IPS-18a (cell line): ENCODE measurements at regions not wholly inside any gene's neighbourhood (a gene's known extent, or its start where the extent isn't known, plus 50 kb on each side); places are given as distances from the start of the nearest gene placed in this dataset.

Experiments
- H3K27ac ChIP-seq: one replicate; pipeline ENCODE4 v1.5.1; 2013; ENCODE audit warnings: low read length
- H3K27me3 ChIP-seq: one replicate; pipeline ENCODE4 v1.6.1; 2013; ENCODE audit warnings: mild to moderate bottlenecking, low read length; ENCODE audit not compliant: control insufficient read depth, insufficient read depth
- H3K36me3 ChIP-seq: one replicate; pipeline ENCODE4 v1.6.1; 2013; ENCODE audit warnings: low read depth, low read length; ENCODE audit not compliant: control insufficient read depth
- H3K4me1 ChIP-seq: one replicate; pipeline ENCODE4 v1.6.1; 2013; ENCODE audit warnings: low read depth, low read length; ENCODE audit not compliant: control insufficient read depth
- H3K4me3 ChIP-seq: one replicate; pipeline ENCODE4 v1.5.1; 2013; ENCODE audit warnings: low read length
- H3K9ac ChIP-seq: one replicate; pipeline ENCODE4 v1.6.1; 2013; ENCODE audit warnings: mild to moderate bottlenecking, low read length, moderate library complexity
- H3K9me3 ChIP-seq: one replicate; pipeline ENCODE4 v1.6.1; 2013; ENCODE audit warnings: low read depth, low read length; ENCODE audit not compliant: control insufficient read depth

- Histone ChIP-seq H3K27me3 (no peaks in the 10 kb centered on the region), H3K4me1 (peaks cover 7% of the 10 kb centered on the region), H3K9me3 (no peaks in the 10 kb centered on the region), H3K4me3 (no peak overlapping the region), H3K9ac (no peak overlapping the region), H3K36me3 (no peaks in the 10 kb centered on the region), H3K27ac (no peak overlapping the region)
Observed at GRCh38 chr1:232517204-232517603, 112.7 kb downstream of the SIPA1L2 start.

GRCh38 chr1:232515706-232516105, 114.2 kb downstream of the SIPA1L2 start:
- Histone ChIP-seq H3K36me3 (no peaks in the 10 kb centered on the region), H3K9me3 (no peaks in the 10 kb centered on the region), H3K27ac (no peak overlapping the region), H3K4me3 (no peak overlapping the region), H3K9ac (no peak overlapping the region), H3K4me1 (peaks cover 7% of the 10 kb centered on the region), H3K27me3 (no peaks in the 10 kb centered on the region)

DNA sequence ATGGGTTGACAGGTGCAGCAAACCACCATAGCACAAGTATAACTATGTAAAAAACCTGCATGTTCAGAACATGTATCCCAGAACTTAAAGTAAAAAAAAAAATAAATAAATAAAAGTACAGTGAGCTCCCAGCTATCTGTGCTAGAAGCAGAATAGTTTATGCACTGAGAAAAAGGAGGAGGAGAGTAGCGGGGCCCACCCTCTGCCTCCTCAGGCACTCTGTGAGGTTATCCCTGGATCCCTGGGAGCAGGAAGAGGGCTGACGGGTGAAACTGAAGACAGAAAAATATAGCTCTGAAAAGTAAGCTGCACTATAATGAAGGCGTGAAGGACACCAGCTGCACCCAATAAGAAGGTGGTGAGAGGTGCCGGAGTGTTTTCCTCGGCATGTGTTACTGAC, 117.2 kb downstream of the SIPA1L2 start:
- no peak overlapping the region for H3K9ac ChIP-seq
- no peaks in the 10 kb centered on the region for H3K9me3 ChIP-seq
- no peak overlapping the region for H3K27ac ChIP-seq
- peaks cover 10% of the 10 kb centered on the region for H3K4me1 ChIP-seq
- H3K27me3 ChIP-seq: no peaks in the 10 kb centered on the region
- no peak overlapping the region for H3K4me3 ChIP-seq
- H3K36me3 ChIP-seq: no peaks in the 10 kb centered on the region

- Histone ChIP-seq H3K4me1 (peaks cover 8% of the 10 kb centered on the region), H3K27me3 (no peaks in the 10 kb centered on the region), H3K27ac (no peak overlapping the region), H3K9me3 (no peaks in the 10 kb centered on the region), H3K9ac (no peak overlapping the region), H3K36me3 (no peaks in the 10 kb centered on the region), H3K4me3 (no peak overlapping the region)
Observed at GRCh38 chr1:232511172-232511571, 118.8 kb downstream of the SIPA1L2 start.

DNA sequence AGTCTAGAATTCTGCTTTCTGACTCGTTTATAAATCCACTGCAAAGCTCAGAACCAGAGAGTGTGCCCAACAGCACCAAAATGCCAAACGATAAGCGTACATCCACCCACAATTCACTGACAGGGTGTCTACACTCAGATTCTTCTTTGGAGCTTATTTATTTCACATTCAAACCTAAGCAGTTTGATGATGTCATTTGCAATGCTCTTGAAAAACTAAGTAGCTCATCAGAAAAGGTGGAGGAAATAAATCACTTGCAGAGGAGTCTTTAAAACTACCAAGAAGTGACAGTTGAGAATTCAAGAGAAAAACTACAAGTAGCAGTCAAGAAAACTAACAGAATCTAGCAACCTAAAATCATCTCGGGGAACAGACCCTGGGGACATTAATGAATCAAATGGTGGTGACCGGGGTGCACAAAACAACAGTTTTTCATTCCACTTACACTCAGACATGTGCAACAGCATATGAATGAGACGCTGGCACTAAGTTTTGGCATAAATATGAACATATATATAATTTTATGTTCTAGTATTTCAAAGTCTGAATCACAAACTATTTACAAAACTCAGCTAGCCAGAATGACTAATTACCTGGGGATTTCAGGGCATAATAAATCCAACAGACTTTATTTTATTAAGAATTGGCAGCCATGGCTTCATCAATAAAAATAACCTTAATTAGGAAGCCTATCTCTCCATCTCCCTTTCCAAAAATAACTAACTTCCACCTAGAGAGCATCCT, 119.4 kb downstream of the SIPA1L2 start:
- Histone ChIP-seq H3K4me3 (no peak overlapping the region), H3K9ac (no peak overlapping the region), H3K27ac (no peak overlapping the region), H3K36me3 (no peaks in the 10 kb centered on the region), H3K9me3 (no peaks in the 10 kb centered on the region), H3K27me3 (no peaks in the 10 kb centered on the region), H3K4me1 (peaks cover 12% of the 10 kb centered on the region)

- Histone ChIP-seq H3K9ac (no peak overlapping the region), H3K27me3 (no peaks in the 10 kb centered on the region), H3K27ac (no peak overlapping the region), H3K36me3 (no peaks in the 10 kb centered on the region), H3K4me1 (peaks cover 12% of the 10 kb centered on the region), H3K9me3 (no peaks in the 10 kb centered on the region), H3K4me3 (no peak overlapping the region)
Observed at GRCh38 chr1:232509570-232509969, 120.4 kb downstream of the SIPA1L2 start.

GRCh38 chr1:232508130-232508701, 121.7 kb downstream of the SIPA1L2 start:
- Histone ChIP-seq H3K27ac (no peak overlapping the region), H3K9me3 (no peaks in the 10 kb centered on the region), H3K36me3 (no peaks in the 10 kb centered on the region), H3K4me3 (no peak overlapping the region), H3K4me1 (peaks cover 12% of the 10 kb centered on the region), H3K9ac (no peak overlapping the region), H3K27me3 (no peaks in the 10 kb centered on the region)

DNA sequence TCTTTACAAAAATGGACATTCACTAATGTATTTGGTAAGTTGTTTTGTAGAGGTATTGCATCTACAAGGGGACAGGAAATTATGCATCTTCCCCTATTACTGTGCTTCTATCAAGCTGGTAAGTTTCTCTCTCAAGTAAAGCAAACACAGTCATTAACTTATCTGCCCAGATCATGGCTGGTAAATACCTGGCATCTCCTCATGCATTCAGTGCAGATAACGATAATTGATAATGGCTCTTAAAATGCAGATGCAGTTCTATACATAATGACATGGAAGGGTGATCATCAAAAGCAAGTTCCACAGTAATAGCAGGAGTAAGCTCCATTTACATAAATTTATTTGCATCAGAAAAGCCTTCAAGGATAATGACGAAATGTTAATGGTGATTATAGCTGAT, 122.4 kb downstream of the SIPA1L2 start:
- Histone ChIP-seq H3K4me1 (peaks cover 15% of the 10 kb centered on the region), H3K36me3 (no peaks in the 10 kb centered on the region), H3K4me3 (no peak overlapping the region), H3K27ac (no peak overlapping the region), H3K9me3 (no peaks in the 10 kb centered on the region), H3K9ac (no peak overlapping the region), H3K27me3 (no peaks in the 10 kb centered on the region)

DNA sequence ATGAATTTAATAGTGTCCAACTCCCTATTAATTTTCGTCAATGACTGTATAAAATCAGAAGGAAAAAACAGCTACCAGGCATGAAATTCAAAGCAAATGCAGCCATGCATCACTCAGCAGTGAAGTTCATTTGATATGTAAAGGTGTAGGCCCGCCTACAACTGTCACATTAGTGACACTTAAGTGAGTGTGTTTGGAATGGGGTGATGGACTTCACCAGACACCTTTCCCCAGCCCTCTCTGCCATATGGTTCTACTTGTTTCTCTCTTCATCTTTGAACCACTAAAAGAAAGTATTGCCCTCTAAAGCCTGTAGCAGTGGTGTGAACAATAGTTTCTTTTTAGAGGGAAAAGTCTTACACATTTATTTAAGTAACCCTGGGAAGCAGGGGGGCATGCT, 124.0 kb downstream of the SIPA1L2 start:
- H3K9ac ChIP-seq: no peak overlapping the region
- H3K4me1 ChIP-seq: peaks cover 17% of the 10 kb centered on the region
- H3K4me3 ChIP-seq: no peak overlapping the region
- no peaks in the 10 kb centered on the region for H3K36me3 ChIP-seq
- no peaks in the 10 kb centered on the region for H3K27me3 ChIP-seq
- no peaks in the 10 kb centered on the region for H3K9me3 ChIP-seq
- no peak overlapping the region for H3K27ac ChIP-seq

DNA sequence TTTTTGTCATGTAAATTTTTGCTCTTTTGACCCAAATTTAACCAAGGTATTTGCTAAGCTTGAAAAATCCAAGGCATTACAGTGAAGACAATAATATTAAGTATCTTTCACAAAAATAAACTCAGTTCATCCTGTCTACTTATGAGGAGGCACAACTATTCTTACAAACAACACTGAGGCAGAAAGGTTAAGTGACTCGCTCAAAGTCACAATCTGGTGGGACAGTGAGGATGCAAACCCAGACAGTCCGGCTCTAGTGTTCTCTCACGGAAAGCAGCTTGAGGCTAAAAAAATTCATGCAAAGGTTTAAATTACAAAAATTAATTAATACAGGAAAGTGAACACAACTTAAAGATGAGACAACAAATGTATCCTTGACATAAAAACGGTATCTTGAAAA, 125.3 kb downstream of the SIPA1L2 start:
- no peak overlapping the region for H3K27ac ChIP-seq
- H3K36me3 ChIP-seq: no peaks in the 10 kb centered on the region
- no peak overlapping the region for H3K4me3 ChIP-seq
- H3K4me1 ChIP-seq: peaks cover 17% of the 10 kb centered on the region
- no peaks in the 10 kb centered on the region for H3K27me3 ChIP-seq
- H3K9ac ChIP-seq: no peak overlapping the region
- H3K9me3 ChIP-seq: no peaks in the 10 kb centered on the region

DNA sequence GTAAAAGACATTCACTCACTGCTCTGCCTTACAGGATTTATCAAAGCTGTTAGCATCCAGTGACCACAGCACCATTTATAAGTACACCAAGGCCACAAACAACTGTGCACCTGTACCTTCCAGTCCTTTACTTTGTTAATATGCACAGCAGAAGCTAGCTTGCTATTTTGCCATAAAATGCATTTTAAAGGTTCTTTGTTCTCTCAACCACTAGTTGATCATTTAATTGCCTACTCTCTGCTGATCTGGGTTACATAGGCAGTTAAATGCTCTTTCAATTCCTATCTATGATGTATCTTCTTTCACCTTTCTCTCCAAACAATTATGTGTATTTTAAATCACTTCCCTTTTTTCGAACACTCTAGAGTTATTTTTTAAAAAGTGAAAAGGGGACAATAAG, 126.4 kb downstream of the SIPA1L2 start:
- no peaks in the 10 kb centered on the region for H3K36me3 ChIP-seq
- no peaks in the 10 kb centered on the region for H3K27me3 ChIP-seq
- no peak overlapping the region for H3K27ac ChIP-seq
- no peaks in the 10 kb centered on the region for H3K9me3 ChIP-seq
- peaks cover 17% of the 10 kb centered on the region for H3K4me1 ChIP-seq
- H3K9ac ChIP-seq: no peak overlapping the region
- no peak overlapping the region for H3K4me3 ChIP-seq

- Histone ChIP-seq H3K9ac (no peak overlapping the region), H3K27me3 (no peaks in the 10 kb centered on the region), H3K36me3 (no peaks in the 10 kb centered on the region), H3K4me3 (no peak overlapping the region), H3K9me3 (no peaks in the 10 kb centered on the region), H3K4me1 (peaks cover 9% of the 10 kb centered on the region), H3K27ac (no peak overlapping the region)
Observed at GRCh38 chr1:232501854-232502253, 128.1 kb downstream of the SIPA1L2 start.
